ENCODE measurements at regions not wholly inside any gene's neighbourhood (a gene's known extent, or its start where the extent isn't known, plus 50 kb on each side); places are given as distances from the start of the nearest gene placed in this dataset.

GRCh38 chr2:49259926-49260325 lies 105.6 kb upstream of the FSHR start:
- H4K20me1 ChIP-seq (replicated peaks; ENCODE audit: insufficient read depth), result no peaks in the 10 kb centered on the region

More at GRCh38 chr2:49259926-49260325, 105.6 kb upstream of the FSHR start:
- H3K4me3 ChIP-seq, result no peak overlapping the region
- no peaks in the 10 kb centered on the region for H3K27me3 Mint-ChIP-seq (ENCODE audit: insufficient read depth, low read depth, poor library complexity)
- no peaks in the 10 kb centered on the region for H3F3A ChIP-seq (replicated peaks; ENCODE audit: low read depth)
- H3K27ac Mint-ChIP-seq, result no peak overlapping the region
- TF ChIP-seq EZH2 (IDR thresholded peaks at IDR 0.05; ENCODE audit: low read depth, unreplicated experiment) (no peak), EZH2phosphoT487 (IDR thresholded peaks at IDR 0.05; ENCODE audit: unreplicated experiment) (no peak), ZNF462 (CRISPR knock-in tag; IDR thresholded peaks at IDR 0.05) (no peak), STAT1 (IDR thresholded peaks at IDR 0.05; ENCODE audit: unreplicated experiment) (no peak), JUNB (IDR thresholded peaks at IDR 0.05; ENCODE audit: unreplicated experiment) (no peak), REST (IDR thresholded peaks at IDR 0.05; ENCODE audit: unreplicated experiment) (no peak), ETS1 (IDR thresholded peaks at IDR 0.05) (no peak), NANOG (IDR thresholded peaks at IDR 0.05; ENCODE audit: borderline replicate concordance) (no peak), CTCF (conservative IDR thresholded peaks at IDR 0.05; ENCODE audit: low read depth in 2 of 2) (no peak), ZNF331 (CRISPR knock-in tag; IDR thresholded peaks at IDR 0.05; ENCODE audit: low read depth) (no peak), CREB1 (CRISPR knock-in tag; IDR thresholded peaks at IDR 0.05; ENCODE audit: low read depth) (no peak), ZNF114 (CRISPR knock-in tag; IDR thresholded peaks at IDR 0.05) (no peak)
- H3K27me3 ChIP-seq (ENCODE audit: insufficient read depth), result no peaks in the 10 kb centered on the region
- no peaks in the 10 kb centered on the region for H3K36me3 Mint-ChIP-seq (ENCODE audit: low read depth)
- H3K9me2 ChIP-seq (ENCODE audit: insufficient read depth), result no peaks in the 10 kb centered on the region; the same call in 1 of the 2 replicates
- H3K4me1 Mint-ChIP-seq, result no peaks in the 10 kb centered on the region
- H3K36me3 ChIP-seq (ENCODE audit: insufficient read depth), result no peaks in the 10 kb centered on the region
- H3K4me2 ChIP-seq, result no peak overlapping the region
- H3K4me3 Mint-ChIP-seq, result no peak overlapping the region
- ATAC-seq (no peak), DNase-seq (ENCODE audit: low spot score) (no peak)
- no peaks in the 10 kb centered on the region for H3K9me3 Mint-ChIP-seq
- no peaks in the 10 kb centered on the region for H3K79me2 ChIP-seq (replicated peaks; ENCODE audit: insufficient read depth)
- no peak overlapping the region for H2AFZ ChIP-seq
- H3K4me1 ChIP-seq (ENCODE audit: insufficient read depth), result no peaks in the 10 kb centered on the region
- no peak overlapping the region for H3K27ac ChIP-seq (ENCODE audit: low read depth)

Data from GM23338 (cell line).